Gastroesophageal sphincter (tissue), 3 donors: ENCODE measurements at regions not wholly inside any gene's neighbourhood (a gene's known extent, or its start where the extent isn't known, plus 50 kb on each side); places are given as distances from the start of the nearest gene placed in this dataset.

Source experiments
- CTCF ChIP-seq, 4 experiments: fragments of 200-600 bp in 2 of 4; fragments of 450-650 bp in 2 of 4; sonication (generic) in 1 of 4; IDR thresholded peaks; one replicate each; pipeline ENCODE4 v1.5.1; 2017 to 2019; ENCODE audit warnings: antibody characterized with exemption in 4 of 4, mild to moderate bottlenecking in 2 of 4, moderate library complexity in 2 of 4
- POLR2A ChIP-seq, 2 donors: fragments of 450-650 bp; IDR thresholded peaks; one replicate each; pipeline ENCODE4 v1.6.1; 2017; ENCODE audit warnings: antibody characterized with exemption in 2 of 2, mild to moderate bottlenecking in 2 of 2, moderate library complexity in 1 of 2
- POLR2AphosphoS5 ChIP-seq: sonication (generic); formaldehyde crosslinking; IDR thresholded peaks from one replicate; pipeline ENCODE4 v1.6.1; 2017; ENCODE audit warnings: antibody characterized with exemption

GRCh38 chr18:77949355-77949973, 699.8 kb downstream of the GALR1 start:
- TF ChIP-seq CTCF (IDR thresholded peaks at IDR 0.05) (no peak), POLR2A (IDR thresholded peaks at IDR 0.05) (no peak), POLR2AphosphoS5 (no peak)
